ENCODE measurements at regions not wholly inside any gene's neighbourhood (a gene's known extent, or its start where the extent isn't known, plus 50 kb on each side); places are given as distances from the start of the nearest gene placed in this dataset.

- TF ChIP-seq TEAD4 (IDR thresholded peaks at IDR 0.05) (no peak), EP300 (IDR thresholded peaks at IDR 0.05; ENCODE audit: borderline replicate concordance) (no peak), EGR1 (IDR thresholded peaks at IDR 0.05) (no peak), NFIC (IDR thresholded peaks at IDR 0.05) (no peak), TAF1 (IDR thresholded peaks at IDR 0.05; ENCODE audit: low read depth) (no peak), RAD21 (IDR thresholded peaks at IDR 0.05; ENCODE audit: low read depth) (no peak), CEBPB (IDR thresholded peaks at IDR 0.05) (no peak), YY1 (IDR thresholded peaks at IDR 0.05; ENCODE audit: low read depth) (no peak)
Measured at GRCh38 chrX:13179100-13179499, 134.7 kb upstream of the FAM9C start.

GRCh38 chrX:13177921-13178566, 133.6 kb upstream of the FAM9C start:
- no peak for TF ChIP-seq YY1 (IDR thresholded peaks at IDR 0.05; ENCODE audit: low read depth)
- no peak for TF ChIP-seq FOXM1 (IDR thresholded peaks at IDR 0.05; ENCODE audit: borderline replicate concordance, low read depth)
- TF ChIP-seq CEBPB (IDR thresholded peaks at IDR 0.05), result no peak
- TF ChIP-seq EGR1 (IDR thresholded peaks at IDR 0.05), result no peak
- no peak for TF ChIP-seq TEAD4 (IDR thresholded peaks at IDR 0.05)
- no peak for TF ChIP-seq REST (IDR thresholded peaks at IDR 0.05; ENCODE audit: low read depth)
- no peak for TF ChIP-seq NFIC (IDR thresholded peaks at IDR 0.05)
- no peak for TF ChIP-seq RAD21 (IDR thresholded peaks at IDR 0.05; ENCODE audit: low read depth)
- TF ChIP-seq TCF12 (IDR thresholded peaks at IDR 0.05; ENCODE audit: low read depth), result no peak
- TF ChIP-seq MAX (IDR thresholded peaks at IDR 0.05), result no peak
- TF ChIP-seq EP300 (IDR thresholded peaks at IDR 0.05; ENCODE audit: borderline replicate concordance), result no peak
- TF ChIP-seq USF1 (IDR thresholded peaks at IDR 0.05), result no peak
- TF ChIP-seq TAF1 (IDR thresholded peaks at IDR 0.05; ENCODE audit: low read depth), result no peak
- TF ChIP-seq CREB1 (IDR thresholded peaks at IDR 0.05; ENCODE audit: low read depth), result no peak
- TF ChIP-seq ZBTB7A (IDR thresholded peaks at IDR 0.05; ENCODE audit: low read depth), result no peak

GRCh38 chrX:13175056-13175455, 130.6 kb upstream of the FAM9C start:
- TF ChIP-seq ZBTB7A (IDR thresholded peaks at IDR 0.05; ENCODE audit: low read depth), result no peak
- TF ChIP-seq FOXM1 (IDR thresholded peaks at IDR 0.05; ENCODE audit: borderline replicate concordance, low read depth), result no peak
- TF ChIP-seq CEBPB (IDR thresholded peaks at IDR 0.05), result no peak
- TF ChIP-seq REST (IDR thresholded peaks at IDR 0.05; ENCODE audit: low read depth), result no peak
- TF ChIP-seq USF1 (IDR thresholded peaks at IDR 0.05), result no peak
- TF ChIP-seq NFIC (IDR thresholded peaks at IDR 0.05), result no peak
- no peak for TF ChIP-seq MAX (IDR thresholded peaks at IDR 0.05)
- no peak for TF ChIP-seq YY1 (IDR thresholded peaks at IDR 0.05; ENCODE audit: low read depth)

- no peak for TF ChIP-seq NFIC (IDR thresholded peaks at IDR 0.05)
- TF ChIP-seq FOXM1 (IDR thresholded peaks at IDR 0.05; ENCODE audit: borderline replicate concordance, low read depth), result no peak
- TF ChIP-seq TCF12 (IDR thresholded peaks at IDR 0.05; ENCODE audit: low read depth), result no peak
- no peak for TF ChIP-seq YY1 (IDR thresholded peaks at IDR 0.05; ENCODE audit: low read depth)
- TF ChIP-seq TEAD4 (IDR thresholded peaks at IDR 0.05), result no peak
- no peak for TF ChIP-seq RAD21 (IDR thresholded peaks at IDR 0.05; ENCODE audit: low read depth)
- no peak for TF ChIP-seq ZBTB7A (IDR thresholded peaks at IDR 0.05; ENCODE audit: low read depth)
- no peak for TF ChIP-seq EGR1 (IDR thresholded peaks at IDR 0.05)
- no peak for TF ChIP-seq USF1 (IDR thresholded peaks at IDR 0.05)
- TF ChIP-seq REST (IDR thresholded peaks at IDR 0.05; ENCODE audit: low read depth), result no peak
- no peak for TF ChIP-seq MAX (IDR thresholded peaks at IDR 0.05)
Measured at GRCh38 chrX:13170966-13171558, 126.6 kb upstream of the FAM9C start.
